ENCODE measurements at regions not wholly inside any gene's neighbourhood (a gene's known extent, or its start where the extent isn't known, plus 50 kb on each side); places are given as distances from the start of the nearest gene placed in this dataset.
"Not testable (repeated sequence)": the region's sequence is repeated elsewhere in the genome, so short reads cannot be mapped to it uniquely, and the experiment has no call there.

- H3K79me2 ChIP-seq (ENCODE audit: control insufficient read depth, insufficient read depth, low read length); H3K27me3 ChIP-seq (ENCODE audit: control insufficient read depth, extremely low read depth, insufficient read depth, low read length); H3K4me3 ChIP-seq (ENCODE audit: control insufficient read depth in 2 of 3, extremely low read depth in 1 of 3, insufficient read depth in 2 of 3, low read depth in 1 of 3, low read length in 3 of 3); H3K4me2 ChIP-seq (ENCODE audit: control insufficient read depth, extremely low read depth, insufficient read depth, low read depth, low read length); H3K9me1 ChIP-seq (ENCODE audit: control insufficient read depth, extremely low read depth, insufficient read depth, low read length); H3K36me3 ChIP-seq (ENCODE audit: control insufficient read depth in 2 of 2, extremely low read depth in 1 of 2, insufficient read depth in 2 of 2, low read length in 2 of 2); H3K27ac ChIP-seq (ENCODE audit: control insufficient read depth, insufficient read depth, low read length); FAIRE-seq; dilution Hi-C loops (cut with MboI; ENCODE audit: extremely low pct_ligation_motif_present, low sequenced_read_pairs); DNase-seq (ENCODE audit: low read depth, low spot score); H2AFZ ChIP-seq (ENCODE audit: control insufficient read depth, low read length); H3K4me1 ChIP-seq (ENCODE audit: control insufficient read depth, extremely low read depth, insufficient read depth, low read length); H3K9ac ChIP-seq (ENCODE audit: control insufficient read depth, extremely low read depth, insufficient read depth, low read length); H3K9me3 ChIP-seq (ENCODE audit: control insufficient read depth, low read depth, low read length); H4K20me1 ChIP-seq (ENCODE audit: control insufficient read depth, extremely low read depth, insufficient read depth, low read length): not testable (repeated sequence)
Measured at GRCh38 chr9:41367301-41367700, 178.2 kb upstream of the ZNG1F start.

GRCh38 chr9:41361790-41362189 lies 172.7 kb upstream of the ZNG1F start:
- H4K20me1 ChIP-seq (ENCODE audit: control insufficient read depth, extremely low read depth, insufficient read depth, low read length); H3K4me3 ChIP-seq (ENCODE audit: control insufficient read depth in 2 of 3, extremely low read depth in 1 of 3, insufficient read depth in 2 of 3, low read depth in 1 of 3, low read length in 3 of 3); H3K79me2 ChIP-seq (ENCODE audit: control insufficient read depth, insufficient read depth, low read length); H3K4me2 ChIP-seq (ENCODE audit: control insufficient read depth, extremely low read depth, insufficient read depth, low read depth, low read length); FAIRE-seq; DNase-seq (ENCODE audit: low read depth, low spot score); H3K4me1 ChIP-seq (ENCODE audit: control insufficient read depth, extremely low read depth, insufficient read depth, low read length); H3K27me3 ChIP-seq (ENCODE audit: control insufficient read depth, extremely low read depth, insufficient read depth, low read length); H3K9me1 ChIP-seq (ENCODE audit: control insufficient read depth, extremely low read depth, insufficient read depth, low read length); H3K27ac ChIP-seq (ENCODE audit: control insufficient read depth, insufficient read depth, low read length); H3K9me3 ChIP-seq (ENCODE audit: control insufficient read depth, low read depth, low read length); dilution Hi-C loops (cut with MboI; ENCODE audit: extremely low pct_ligation_motif_present, low sequenced_read_pairs); H2AFZ ChIP-seq (ENCODE audit: control insufficient read depth, low read length); H3K9ac ChIP-seq (ENCODE audit: control insufficient read depth, extremely low read depth, insufficient read depth, low read length); H3K36me3 ChIP-seq (ENCODE audit: control insufficient read depth in 2 of 2, extremely low read depth in 1 of 2, insufficient read depth in 2 of 2, low read length in 2 of 2): not testable (repeated sequence)

GRCh38 chr9:41359116-41359515 lies 170.0 kb upstream of the ZNG1F start:
- peak overlapping the region; percentile 80 for H2AFZ ChIP-seq (ENCODE audit: control insufficient read depth, low read length)
- H3K79me2 ChIP-seq (ENCODE audit: control insufficient read depth, insufficient read depth, low read length); FAIRE-seq; H4K20me1 ChIP-seq (ENCODE audit: control insufficient read depth, extremely low read depth, insufficient read depth, low read length); H3K36me3 ChIP-seq (ENCODE audit: control insufficient read depth in 2 of 2, extremely low read depth in 1 of 2, insufficient read depth in 2 of 2, low read length in 2 of 2); H3K9me3 ChIP-seq (ENCODE audit: control insufficient read depth, low read depth, low read length); H3K4me1 ChIP-seq (ENCODE audit: control insufficient read depth, extremely low read depth, insufficient read depth, low read length); H3K27me3 ChIP-seq (ENCODE audit: control insufficient read depth, extremely low read depth, insufficient read depth, low read length); DNase-seq (ENCODE audit: low read depth, low spot score); H3K9me1 ChIP-seq (ENCODE audit: control insufficient read depth, extremely low read depth, insufficient read depth, low read length); dilution Hi-C loops (cut with MboI; ENCODE audit: extremely low pct_ligation_motif_present, low sequenced_read_pairs): not testable (repeated sequence)
- H3K9ac ChIP-seq (ENCODE audit: control insufficient read depth, extremely low read depth, insufficient read depth, low read length), result peak overlapping the region; percentile 63
- H3K4me3 ChIP-seq (ENCODE audit: control insufficient read depth in 2 of 3, extremely low read depth in 1 of 3, insufficient read depth in 2 of 3, low read depth in 1 of 3, low read length in 3 of 3), result peak overlapping the region; percentile 55 to 69 (median 63)
- peak overlapping the region; percentile 48 for H3K4me2 ChIP-seq (ENCODE audit: control insufficient read depth, extremely low read depth, insufficient read depth, low read depth, low read length)
- peak overlapping the region; percentile 40 for H3K27ac ChIP-seq (ENCODE audit: control insufficient read depth, insufficient read depth, low read length)

GRCh38 chr9:41358682-41359081 lies 169.6 kb upstream of the ZNG1F start:
- dilution Hi-C loops (cut with MboI; ENCODE audit: extremely low pct_ligation_motif_present, low sequenced_read_pairs); DNase-seq (ENCODE audit: low read depth, low spot score); H3K27me3 ChIP-seq (ENCODE audit: control insufficient read depth, extremely low read depth, insufficient read depth, low read length); H3K4me1 ChIP-seq (ENCODE audit: control insufficient read depth, extremely low read depth, insufficient read depth, low read length); FAIRE-seq; H3K9me3 ChIP-seq (ENCODE audit: control insufficient read depth, low read depth, low read length); H2AFZ ChIP-seq (ENCODE audit: control insufficient read depth, low read length); H3K79me2 ChIP-seq (ENCODE audit: control insufficient read depth, insufficient read depth, low read length); H3K9me1 ChIP-seq (ENCODE audit: control insufficient read depth, extremely low read depth, insufficient read depth, low read length); H3K36me3 ChIP-seq (ENCODE audit: control insufficient read depth in 2 of 2, extremely low read depth in 1 of 2, insufficient read depth in 2 of 2, low read length in 2 of 2); H4K20me1 ChIP-seq (ENCODE audit: control insufficient read depth, extremely low read depth, insufficient read depth, low read length); H3K4me2 ChIP-seq (ENCODE audit: control insufficient read depth, extremely low read depth, insufficient read depth, low read depth, low read length): not testable (repeated sequence)
- Histone ChIP-seq H3K27ac (ENCODE audit: control insufficient read depth, insufficient read depth, low read length) (peak overlapping the region; percentile 40), H3K4me3 (ENCODE audit: control insufficient read depth in 2 of 3, extremely low read depth in 1 of 3, insufficient read depth in 2 of 3, low read depth in 1 of 3, low read length in 3 of 3) (peak overlapping the region; percentile 55 to 69 (median 63)), H3K9ac (ENCODE audit: control insufficient read depth, extremely low read depth, insufficient read depth, low read length) (peak overlapping the region; percentile 63)

- H3K9ac ChIP-seq (ENCODE audit: control insufficient read depth, extremely low read depth, insufficient read depth, low read length); H3K9me3 ChIP-seq (ENCODE audit: control insufficient read depth, low read depth, low read length); DNase-seq (ENCODE audit: low read depth, low spot score); H3K36me3 ChIP-seq (ENCODE audit: control insufficient read depth in 2 of 2, extremely low read depth in 1 of 2, insufficient read depth in 2 of 2, low read length in 2 of 2); H3K27ac ChIP-seq (ENCODE audit: control insufficient read depth, insufficient read depth, low read length); FAIRE-seq; H3K9me1 ChIP-seq (ENCODE audit: control insufficient read depth, extremely low read depth, insufficient read depth, low read length); H3K4me1 ChIP-seq (ENCODE audit: control insufficient read depth, extremely low read depth, insufficient read depth, low read length); H3K27me3 ChIP-seq (ENCODE audit: control insufficient read depth, extremely low read depth, insufficient read depth, low read length); H3K79me2 ChIP-seq (ENCODE audit: control insufficient read depth, insufficient read depth, low read length); H2AFZ ChIP-seq (ENCODE audit: control insufficient read depth, low read length); H4K20me1 ChIP-seq (ENCODE audit: control insufficient read depth, extremely low read depth, insufficient read depth, low read length); dilution Hi-C loops (cut with MboI; ENCODE audit: extremely low pct_ligation_motif_present, low sequenced_read_pairs): not testable (repeated sequence)
- peak overlapping the region in 1 of 3 experiments; percentile 63 for H3K4me3 ChIP-seq (ENCODE audit: control insufficient read depth in 2 of 3, extremely low read depth in 1 of 3, insufficient read depth in 2 of 3, low read depth in 1 of 3, low read length in 3 of 3)
- H3K4me2 ChIP-seq (ENCODE audit: control insufficient read depth, extremely low read depth, insufficient read depth, low read depth, low read length), result peak overlapping the region; percentile 10
Measured at GRCh38 chr9:41357918-41358404, 168.8 kb upstream of the ZNG1F start.

Data from keratinocyte (primary cell).